GM19328 (cell line): ENCODE measurements at regions not wholly inside any gene's neighbourhood (a gene's known extent, or its start where the extent isn't known, plus 50 kb on each side); places are given as distances from the start of the nearest gene placed in this dataset.
"Not testable (repeated sequence)": the region's sequence is repeated elsewhere in the genome, so short reads cannot be mapped to it uniquely, and the experiment has no call there.

Experiments
- ATAC-seq: cut with Tn5 transposase; IDR thresholded peaks from one replicate; pipeline ENCODE4 v1.9.1; 2021; ENCODE audit warnings: mild to moderate bottlenecking, moderate library complexity; ENCODE audit not compliant: unreplicated experiment

DNA sequence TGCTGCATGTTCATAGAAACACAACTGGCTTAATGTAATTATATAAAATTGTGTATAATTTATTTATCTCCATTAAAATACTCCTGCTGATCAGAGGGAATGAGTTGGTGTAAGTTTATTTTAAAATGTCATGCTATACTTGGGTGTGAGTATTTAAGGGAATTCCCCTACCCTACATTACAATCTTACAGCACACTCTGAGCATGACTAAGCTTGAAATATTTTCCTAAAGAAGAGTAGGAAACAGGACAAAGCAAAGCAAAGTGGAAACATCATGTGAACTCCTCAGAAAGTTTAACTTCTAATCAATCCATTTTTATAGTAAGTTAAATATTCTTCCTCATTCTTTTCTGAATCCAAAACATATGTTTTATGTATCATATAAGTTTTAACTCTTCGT, 1271.3 kb downstream of the EFNA5 start:
- no peak for ATAC-seq

DNA sequence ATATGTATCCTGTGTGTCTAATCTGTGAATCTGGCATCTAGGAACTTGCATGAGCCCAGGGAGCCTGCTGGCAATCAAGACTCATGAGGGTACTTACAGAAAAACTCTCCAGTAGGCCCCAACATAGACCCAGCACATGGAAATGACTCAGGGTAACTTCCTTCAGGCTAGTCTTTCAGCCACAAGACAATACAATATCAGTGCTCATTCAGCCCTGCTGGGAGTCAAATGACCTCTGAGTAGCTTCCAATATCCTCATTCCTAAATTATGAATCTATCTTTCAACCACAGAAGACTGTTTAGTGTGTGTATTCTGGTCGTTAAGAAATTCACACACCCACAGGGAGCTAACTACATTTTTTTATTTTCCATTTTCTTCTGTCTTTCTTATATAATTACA, 1273.0 kb downstream of the EFNA5 start:
- no peak for ATAC-seq

DNA sequence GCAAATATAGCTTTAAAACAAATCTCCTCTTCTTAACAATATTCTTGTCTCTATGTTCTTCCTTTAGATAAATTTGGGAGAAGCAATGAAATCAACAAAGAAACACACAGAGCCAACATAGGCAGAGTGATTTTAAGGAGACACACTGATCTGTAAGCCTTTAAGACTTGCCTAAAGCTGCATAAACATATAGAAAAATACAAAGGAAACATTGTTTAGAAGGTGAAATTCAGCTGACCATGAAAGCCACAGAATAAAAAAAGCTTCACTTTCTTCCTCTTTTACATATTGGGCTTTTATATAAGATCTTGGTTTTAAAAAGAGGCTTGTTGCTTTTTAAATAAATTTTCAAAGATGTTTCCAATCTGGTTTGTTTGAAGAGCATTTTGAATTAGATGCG, 1277.5 kb downstream of the EFNA5 start:
- ATAC-seq, result no peak

DNA sequence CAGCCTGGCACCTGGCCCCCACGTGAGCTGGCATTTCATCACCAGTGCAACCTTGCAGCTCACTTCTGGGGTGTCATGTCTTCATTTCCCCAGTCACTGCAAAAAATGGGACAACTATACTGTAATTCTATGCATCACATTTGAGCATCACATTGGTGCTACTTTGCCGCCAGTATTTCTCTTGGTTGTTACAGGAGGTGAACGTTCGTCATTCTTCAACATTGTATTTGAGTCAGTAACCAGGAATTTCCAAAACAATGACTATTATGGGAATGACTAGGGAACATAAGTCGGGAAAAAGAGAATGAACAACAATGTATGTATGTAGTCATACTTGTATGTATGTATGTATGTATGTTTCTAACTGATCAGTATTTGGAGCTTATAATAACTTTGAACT, 1278.0 kb downstream of the EFNA5 start:
- ATAC-seq, result no peak

DNA sequence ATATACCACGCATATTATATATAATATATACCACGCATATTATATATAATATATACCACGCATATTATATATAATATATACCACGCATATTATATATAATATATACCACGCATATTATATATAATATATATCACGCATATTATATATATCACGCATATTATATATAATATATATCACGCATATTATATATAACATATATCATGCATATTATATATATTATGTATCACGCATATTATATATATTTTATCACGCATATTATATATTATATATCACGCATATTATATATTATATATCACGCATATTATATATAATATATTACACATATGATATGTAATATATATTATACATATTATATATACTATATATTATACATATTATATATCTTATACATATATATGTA, 1283.0 kb downstream of the EFNA5 start:
- not testable (repeated sequence) for ATAC-seq

DNA sequence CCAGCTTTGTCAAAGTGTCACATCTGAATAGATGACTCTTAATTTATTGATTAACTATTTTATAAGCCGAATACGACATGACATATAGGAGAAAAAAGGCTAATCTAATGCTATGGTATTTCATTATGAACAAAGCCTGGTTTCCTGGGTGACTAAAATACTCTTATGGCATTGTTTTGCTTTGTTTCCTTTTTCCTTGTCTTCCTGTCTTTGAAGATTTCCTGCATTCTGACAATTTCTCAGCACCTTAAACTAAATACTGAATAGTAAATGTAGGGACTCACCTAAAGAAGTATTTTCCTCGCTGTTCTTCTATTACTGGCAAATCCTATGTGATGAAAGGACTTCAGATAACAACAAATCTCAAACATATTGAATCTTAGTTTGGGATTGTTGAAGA, 1284.5 kb downstream of the EFNA5 start:
- ATAC-seq, result no peak

DNA sequence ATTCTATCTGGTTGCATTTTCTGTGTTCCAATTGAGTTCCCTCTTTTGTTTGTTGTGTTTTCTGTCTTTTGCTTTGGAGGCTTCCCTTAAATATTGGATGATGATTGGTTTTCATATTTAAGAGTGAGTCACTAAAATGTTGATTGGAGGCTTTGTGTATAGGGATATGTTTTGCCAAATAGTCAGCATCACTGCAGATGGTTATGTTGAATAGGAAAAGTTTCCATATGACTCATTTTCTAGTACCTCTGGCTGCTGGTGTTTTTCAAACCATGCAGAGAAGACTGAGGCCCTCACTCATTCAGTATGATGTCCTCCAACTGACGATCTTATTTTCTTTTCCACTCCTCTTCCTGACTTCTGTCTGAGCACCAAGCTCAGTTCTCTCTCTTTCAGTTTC, 1290.0 kb downstream of the EFNA5 start:
- no peak for ATAC-seq

DNA sequence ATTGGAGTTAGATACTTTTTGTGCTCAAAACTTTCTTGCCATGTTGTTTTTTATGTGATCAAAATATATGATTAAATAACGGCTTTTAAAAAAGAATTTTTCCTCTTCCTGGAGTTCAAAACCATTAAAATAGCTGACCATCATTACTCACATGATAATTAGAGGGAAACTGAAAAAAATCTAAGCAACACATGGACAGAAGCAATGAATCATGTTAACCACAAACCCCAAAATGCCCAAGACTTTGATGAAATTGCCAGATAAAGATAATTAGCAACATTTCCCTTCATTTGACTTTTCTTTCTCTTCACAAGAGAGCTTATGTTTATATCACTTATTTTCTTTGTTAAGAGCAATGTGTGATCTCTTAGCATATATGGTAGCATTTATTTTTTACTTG, 1294.2 kb downstream of the EFNA5 start:
- no peak for ATAC-seq

DNA sequence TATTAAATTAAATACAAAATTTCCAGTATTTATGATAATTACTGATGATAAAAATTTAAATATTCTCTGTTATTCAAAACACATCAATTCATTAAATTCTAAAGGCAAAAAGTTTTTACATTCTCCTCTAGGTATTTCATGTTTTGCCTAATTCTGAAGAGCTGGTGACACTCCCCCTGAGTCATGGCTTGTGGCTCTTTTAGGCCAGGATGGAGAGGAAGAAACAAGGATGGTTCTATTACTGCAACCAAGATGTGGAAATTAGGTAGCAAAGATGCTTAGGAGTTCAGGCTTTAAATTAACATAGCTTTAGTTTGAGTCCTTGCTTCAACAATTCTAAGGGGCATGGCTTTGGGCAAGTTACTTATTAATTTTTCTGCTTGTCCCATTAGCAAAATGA, 1295.8 kb downstream of the EFNA5 start:
- no peak for ATAC-seq

DNA sequence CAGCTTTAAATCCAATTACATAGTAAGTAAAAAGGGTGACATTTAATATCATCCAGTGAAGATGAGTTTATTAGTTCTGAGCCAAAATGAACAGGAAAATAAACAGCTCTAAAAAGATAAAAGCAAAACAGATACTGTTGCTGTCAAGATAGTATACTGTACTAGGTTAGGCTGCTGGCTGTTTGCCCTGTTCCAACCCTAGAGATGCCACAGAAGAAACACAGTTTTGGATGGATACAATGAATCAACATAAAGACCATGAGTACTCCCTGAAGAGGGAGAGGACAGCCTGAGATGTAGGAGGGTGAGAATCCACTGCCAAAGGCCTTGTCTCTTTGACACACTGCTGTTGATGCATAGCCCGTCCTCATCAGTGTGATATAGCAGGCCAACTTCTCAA, 1302.7 kb downstream of the EFNA5 start:
- no peak for ATAC-seq

DNA sequence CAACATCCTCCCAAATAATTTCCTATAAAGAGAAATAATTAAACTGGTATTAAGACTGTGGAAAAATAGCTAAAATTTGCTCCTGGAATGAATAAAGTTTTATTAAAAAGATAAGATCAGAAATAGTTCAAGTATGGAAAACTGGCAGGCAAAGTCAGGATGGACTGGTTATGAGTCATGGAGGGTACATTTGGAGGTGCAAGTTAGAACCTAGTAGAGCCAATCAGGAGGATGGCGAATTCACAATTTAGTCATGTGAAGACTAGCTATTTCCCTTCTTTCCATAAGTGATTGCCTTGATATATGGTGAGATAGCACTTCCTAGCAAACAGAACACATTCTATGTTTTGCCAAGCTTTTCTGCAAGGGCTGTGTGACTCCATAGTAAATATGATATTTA, 1303.5 kb downstream of the EFNA5 start:
- no peak for ATAC-seq

DNA sequence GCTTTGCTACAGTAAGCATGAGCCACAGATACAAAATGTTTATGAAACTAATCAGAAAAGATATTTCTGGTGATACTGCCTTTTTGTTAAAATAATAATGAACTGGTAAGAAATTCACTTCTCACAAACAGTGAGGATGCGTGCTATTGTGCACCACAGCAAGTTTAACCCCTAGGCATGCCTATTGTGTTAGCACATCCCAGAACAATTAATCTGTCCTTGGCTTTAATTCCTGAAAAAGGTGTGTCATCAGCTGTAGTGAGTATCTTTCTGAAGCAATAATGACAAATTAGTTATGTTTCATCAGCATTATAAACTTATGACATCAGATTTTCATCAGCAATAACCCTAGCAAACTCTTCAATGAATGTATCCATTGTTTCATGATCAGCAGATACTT, 1307.2 kb downstream of the EFNA5 start:
- ATAC-seq, result no peak

DNA sequence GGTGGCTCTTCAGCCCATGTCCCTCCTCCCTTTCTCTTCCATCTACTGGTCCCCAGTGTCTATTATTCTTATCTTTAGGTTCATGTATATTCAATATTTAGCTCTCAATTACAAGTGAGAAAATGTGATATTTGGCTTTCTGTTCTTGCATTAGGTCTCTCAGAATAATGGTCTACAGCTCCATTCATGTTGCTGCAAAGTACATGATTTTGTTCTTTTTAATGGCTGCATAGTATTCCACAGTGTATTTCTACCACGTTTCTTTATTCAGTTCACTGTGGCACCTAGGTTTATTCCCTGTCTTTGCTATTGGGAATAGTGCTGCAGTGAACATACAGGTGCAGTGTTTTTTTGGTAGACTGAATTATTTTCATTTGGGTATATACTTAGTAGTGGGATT, 1308.8 kb downstream of the EFNA5 start:
- no peak for ATAC-seq

DNA sequence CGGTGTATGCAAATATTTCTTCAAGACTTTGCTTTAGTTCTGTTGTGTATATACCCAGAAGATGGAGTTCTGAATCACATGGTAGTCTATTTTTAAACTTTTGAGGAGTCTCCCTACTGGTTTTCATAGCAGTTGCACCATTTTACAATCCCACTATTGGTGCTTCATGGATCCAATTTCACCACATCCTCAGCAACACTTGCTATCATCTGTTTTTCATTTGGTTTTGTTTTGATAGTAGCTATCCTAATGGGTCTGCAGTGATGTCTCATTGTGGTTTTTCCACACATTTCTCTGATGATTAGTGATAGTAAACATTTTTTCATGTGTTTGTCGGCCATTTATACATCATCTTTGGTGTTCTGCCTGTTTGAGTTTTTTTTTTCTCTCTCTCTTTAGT, 1339.3 kb downstream of the EFNA5 start:
- no peak for ATAC-seq

DNA sequence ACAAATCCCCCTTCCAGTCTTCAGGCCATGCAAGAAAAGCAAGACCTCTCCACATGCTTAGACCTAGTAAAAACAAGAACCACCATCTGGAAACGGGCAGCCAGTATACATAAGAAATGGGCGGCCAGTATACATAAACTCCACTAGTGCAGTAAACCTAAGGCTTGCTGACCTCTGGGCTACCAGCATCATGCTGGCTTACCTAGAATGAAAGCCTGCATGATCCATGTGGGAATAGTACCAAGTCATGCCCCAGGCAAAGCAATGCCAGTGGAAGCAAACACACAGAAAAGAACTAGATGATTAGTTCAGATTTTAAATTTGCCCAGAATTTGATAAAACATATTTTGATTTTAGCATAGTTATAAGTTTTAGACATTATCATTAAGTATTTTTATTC, 1346.4 kb downstream of the EFNA5 start:
- ATAC-seq, result no peak

DNA sequence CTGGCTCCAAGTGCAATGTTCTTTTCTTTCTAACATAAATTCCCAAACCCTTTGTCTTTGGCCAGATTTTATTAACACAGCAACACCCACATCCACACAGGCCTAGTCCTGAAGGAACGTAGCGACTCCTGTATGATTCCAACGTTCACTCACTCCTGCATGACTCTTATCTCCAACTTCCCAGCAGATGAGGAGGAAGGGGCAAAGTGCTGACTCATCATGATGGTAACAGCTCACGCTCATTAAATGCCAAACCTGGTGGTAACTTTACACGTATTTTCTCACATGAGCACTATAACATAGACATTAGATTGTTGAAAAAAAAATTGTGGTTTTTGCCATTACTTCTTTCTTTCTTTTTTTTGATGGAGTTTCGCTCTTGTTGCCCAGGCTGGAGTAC, 1349.5 kb downstream of the EFNA5 start:
- no peak for ATAC-seq

DNA sequence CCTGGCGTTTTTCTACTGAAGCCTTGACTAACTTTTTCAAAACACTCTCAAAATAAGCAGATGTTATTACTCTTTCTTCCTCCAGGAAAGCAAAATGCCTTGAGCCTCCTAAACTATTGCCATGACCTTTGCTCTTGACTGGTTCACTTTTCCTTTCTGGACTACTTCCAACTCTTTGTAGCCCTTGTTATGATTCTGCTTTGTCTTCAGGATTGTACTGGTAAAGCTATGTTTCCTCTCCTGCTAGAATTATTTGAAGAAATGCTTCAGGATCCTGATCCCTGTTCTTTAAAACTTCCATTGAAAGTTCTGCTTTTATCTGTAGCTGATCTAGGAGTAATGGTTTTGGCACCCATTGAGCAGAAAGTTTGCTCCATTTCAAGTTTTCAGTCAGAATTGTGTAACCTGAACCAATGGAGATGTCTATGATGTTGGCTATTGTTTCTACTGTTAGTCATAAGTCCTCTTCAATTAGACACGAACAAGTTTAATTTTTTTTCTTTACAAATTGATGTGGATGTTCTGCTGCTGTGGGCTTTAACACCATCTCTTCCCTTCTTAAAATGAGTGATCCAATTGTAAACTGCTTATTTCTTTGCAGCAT, 1356.4 kb downstream of the EFNA5 start:
- ATAC-seq, result no peak

DNA sequence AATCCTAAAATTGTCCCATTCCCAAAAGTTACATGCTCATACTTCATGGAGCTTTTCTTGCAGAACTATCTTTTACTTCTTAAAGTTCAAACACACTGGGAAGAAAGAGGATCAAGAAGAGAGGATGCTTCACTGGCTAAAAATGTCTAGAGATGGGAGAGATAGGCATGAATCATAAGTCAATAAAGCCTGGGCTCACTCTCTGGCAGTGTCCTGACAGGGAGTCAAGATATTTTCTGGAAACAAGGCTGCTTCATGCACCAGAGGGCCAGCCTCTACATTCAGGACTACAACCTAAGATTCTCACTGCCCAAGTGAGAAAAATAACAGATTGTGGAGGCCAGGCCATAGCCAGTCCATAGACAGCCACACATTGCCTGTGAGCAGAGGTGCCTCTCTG, 1358.4 kb downstream of the EFNA5 start:
- no peak for ATAC-seq

DNA sequence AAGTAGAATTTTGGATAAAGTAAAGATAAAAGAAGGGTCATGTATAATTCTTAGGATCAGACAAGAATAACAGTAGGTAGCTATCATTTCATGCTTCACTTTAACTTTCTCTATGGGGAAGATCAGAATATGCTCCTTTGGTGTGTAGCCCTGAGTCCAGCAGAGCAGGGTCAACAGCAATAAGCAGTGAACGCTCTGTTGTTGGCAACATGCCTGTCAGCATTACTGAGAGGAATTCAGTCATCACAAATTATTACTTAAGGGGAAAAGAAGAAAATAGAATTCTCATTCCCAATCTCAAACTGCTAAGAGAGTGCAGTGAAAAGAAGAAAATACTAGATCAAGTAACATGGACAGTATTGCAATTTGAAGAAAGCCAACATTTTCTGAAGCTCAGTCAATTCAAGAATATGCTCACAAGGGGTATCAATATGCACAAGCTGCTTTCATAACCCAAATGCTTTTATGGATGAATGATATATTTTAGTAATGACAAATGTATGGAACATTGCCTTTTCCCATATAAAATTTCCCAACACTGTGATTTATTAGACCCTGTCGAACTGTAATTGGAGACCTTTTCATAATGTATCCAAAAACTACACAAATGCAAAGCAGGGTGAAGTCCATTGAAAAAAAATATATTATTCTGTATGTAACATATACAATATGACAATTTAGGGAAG, 1359.4 kb downstream of the EFNA5 start:
- no peak for ATAC-seq

DNA sequence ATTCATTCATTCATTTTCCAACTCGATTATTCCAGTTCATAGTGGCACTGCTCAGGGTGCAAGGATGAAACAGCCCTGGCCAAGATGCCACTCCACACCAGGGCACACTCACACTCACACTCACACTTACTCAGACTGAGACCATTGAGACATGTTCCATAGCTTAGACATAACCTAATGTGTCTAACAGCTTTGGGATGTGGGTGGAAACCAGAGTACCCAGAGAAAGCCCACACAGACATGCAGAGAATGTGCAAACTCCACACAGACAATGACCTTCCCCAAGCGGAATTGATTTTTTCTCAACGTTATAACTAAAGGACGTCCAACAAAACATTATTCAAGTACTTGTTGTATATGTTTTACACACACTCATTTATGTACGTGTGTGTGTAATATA, 1363.5 kb downstream of the EFNA5 start:
- no peak for ATAC-seq

DNA sequence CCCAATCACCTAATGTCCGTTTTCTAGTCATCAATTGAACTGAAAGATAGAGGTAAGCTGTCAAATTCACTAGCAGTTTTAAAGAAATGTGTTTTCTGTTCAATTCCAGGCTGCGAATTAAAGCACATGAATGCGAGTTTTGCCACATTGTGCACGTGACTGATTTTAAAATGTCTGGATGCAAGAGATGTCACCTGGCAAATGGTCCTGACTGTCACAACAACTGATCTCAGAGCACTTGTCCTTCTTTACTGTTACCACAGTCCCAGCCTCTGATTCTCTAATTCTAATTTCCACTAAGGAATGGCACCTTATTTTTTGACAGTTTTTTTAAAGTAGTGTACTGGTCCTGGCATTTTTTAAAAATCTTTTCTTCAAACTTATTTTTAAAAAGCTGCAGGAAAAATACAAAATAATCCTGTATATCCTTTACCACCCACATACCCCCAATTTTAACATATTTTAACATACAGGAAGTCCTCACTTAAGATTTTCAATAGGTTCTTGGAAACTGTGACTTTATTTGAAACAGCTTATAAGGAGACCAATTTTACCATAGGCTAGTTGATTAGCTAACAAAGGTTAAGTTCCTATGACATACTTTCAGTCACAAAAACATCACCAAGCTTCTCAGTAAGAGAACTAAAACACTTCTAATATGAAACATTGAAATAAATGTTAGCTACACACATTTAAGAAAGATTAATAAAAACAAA, 1364.3 kb downstream of the EFNA5 start:
- ATAC-seq, result no peak

DNA sequence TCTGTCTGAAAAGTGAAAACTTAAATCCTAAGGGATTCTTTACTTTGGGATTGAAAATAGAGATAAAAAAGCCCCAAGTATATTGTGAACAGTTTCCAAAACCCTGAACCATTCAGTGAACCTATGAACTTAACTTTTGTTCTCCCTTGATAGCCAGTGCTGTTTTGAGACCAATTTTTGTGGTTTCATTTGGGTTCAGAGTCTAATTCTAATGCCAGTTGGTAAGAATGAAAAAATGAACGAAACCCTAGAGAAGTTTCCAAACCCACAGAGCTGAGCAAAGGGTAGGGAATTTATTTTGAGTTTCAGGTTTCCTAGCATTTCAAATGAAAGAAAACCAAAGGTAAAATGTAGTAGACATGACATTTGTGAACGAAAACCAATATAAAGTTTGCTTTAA, 1366.8 kb downstream of the EFNA5 start:
- ATAC-seq, result no peak
